ENCODE measurements at regions not wholly inside any gene's neighbourhood (a gene's known extent, or its start where the extent isn't known, plus 50 kb on each side); places are given as distances from the start of the nearest gene placed in this dataset.
A peak's percentile ranks its signal among the peaks of the same experiment; 100 is the strongest.

- Histone ChIP-seq H3K79me2 (no peaks in the 10 kb centered on the region), H3K4me1 (peaks cover 9% of the 10 kb centered on the region), H3K9me3 (ENCODE audit: control insufficient read depth, low read length) (no peaks in the 10 kb centered on the region), H3K36me3 (ENCODE audit: control insufficient read depth, insufficient read depth, low read length) (no peaks in the 10 kb centered on the region), H3K4me2 (ENCODE audit: low read length) (no peak overlapping the region), H3K27me3 (ENCODE audit: control insufficient read depth, insufficient read depth, low read length) (no peaks in the 10 kb centered on the region), H3K9ac (no peak overlapping the region), H3K4me3 (ENCODE audit: low read depth, low read length) (no peak overlapping the region), H3K27ac (no peak overlapping the region), H2AFZ (no peak overlapping the region)
- TF ChIP-seq CTCF (IDR thresholded peaks at IDR 0.05) = no peak
Measured at GRCh38 chr3:125654526-125654925, 59.2 kb upstream of the OSBPL11 start.

- H3K4me3 ChIP-seq (ENCODE audit: low read depth, low read length) = no peak overlapping the region
- H2AFZ ChIP-seq = peak overlapping the region; percentile 13
- TF ChIP-seq CTCF (IDR thresholded peaks at IDR 0.05) = no peak
Measured at GRCh38 chr3:125662675-125663074, 67.4 kb upstream of the OSBPL11 start.

GRCh38 chr3:125670352-125670751 is 75.1 kb upstream of the OSBPL11 start:
- H3K4me2 ChIP-seq (ENCODE audit: low read length) = no peak overlapping the region
- no peak overlapping the region for H2AFZ ChIP-seq
- H3K27ac ChIP-seq = no peak overlapping the region
- no peaks in the 10 kb centered on the region for H3K36me3 ChIP-seq (ENCODE audit: control insufficient read depth, insufficient read depth, low read length)
- H3K4me1 ChIP-seq = peaks cover 4% of the 10 kb centered on the region
- no peaks in the 10 kb centered on the region for H3K9me3 ChIP-seq (ENCODE audit: control insufficient read depth, low read length)
- no peak overlapping the region for H3K4me3 ChIP-seq (ENCODE audit: low read depth, low read length)
- H3K9ac ChIP-seq = no peak overlapping the region
- H3K27me3 ChIP-seq (ENCODE audit: control insufficient read depth, insufficient read depth, low read length) = no peaks in the 10 kb centered on the region
- H3K79me2 ChIP-seq = no peaks in the 10 kb centered on the region
- no peak for TF ChIP-seq CTCF (IDR thresholded peaks at IDR 0.05)

More at GRCh38 chr3:125662675-125663074, 67.4 kb upstream of the OSBPL11 start:
- H3K9me3 ChIP-seq (ENCODE audit: control insufficient read depth, low read length) = no peaks in the 10 kb centered on the region
- no peaks in the 10 kb centered on the region for H3K27me3 ChIP-seq (ENCODE audit: control insufficient read depth, insufficient read depth, low read length)
- H3K9ac ChIP-seq = no peak overlapping the region
- peaks cover 9% of the 10 kb centered on the region for H3K4me1 ChIP-seq
- H3K4me2 ChIP-seq (ENCODE audit: low read length) = no peak overlapping the region
- H3K27ac ChIP-seq = no peak overlapping the region
- H3K36me3 ChIP-seq (ENCODE audit: control insufficient read depth, insufficient read depth, low read length) = no peaks in the 10 kb centered on the region
- no peaks in the 10 kb centered on the region for H3K79me2 ChIP-seq

GRCh38 chr3:125670945-125671344 is 75.6 kb upstream of the OSBPL11 start:
- TF ChIP-seq CTCF (IDR thresholded peaks at IDR 0.05) = no peak
- Histone ChIP-seq H3K4me3 (ENCODE audit: low read depth, low read length) (no peak overlapping the region), H3K9ac (no peak overlapping the region), H3K4me2 (ENCODE audit: low read length) (no peak overlapping the region), H3K9me3 (ENCODE audit: control insufficient read depth, low read length) (no peaks in the 10 kb centered on the region), H3K36me3 (ENCODE audit: control insufficient read depth, insufficient read depth, low read length) (no peaks in the 10 kb centered on the region), H2AFZ (no peak overlapping the region), H3K27me3 (ENCODE audit: control insufficient read depth, insufficient read depth, low read length) (no peaks in the 10 kb centered on the region), H3K27ac (no peak overlapping the region), H3K79me2 (no peaks in the 10 kb centered on the region), H3K4me1 (peaks cover 3% of the 10 kb centered on the region)

GRCh38 chr3:125671461-125672243 is 76.4 kb upstream of the OSBPL11 start:
- TF ChIP-seq CTCF (IDR thresholded peaks at IDR 0.05) = no peak
- H2AFZ ChIP-seq = no peak overlapping the region
- H3K27me3 ChIP-seq (ENCODE audit: control insufficient read depth, insufficient read depth, low read length) = no peaks in the 10 kb centered on the region
- H3K4me1 ChIP-seq = no peaks in the 10 kb centered on the region
- H3K27ac ChIP-seq = no peak overlapping the region
- H3K9me3 ChIP-seq (ENCODE audit: control insufficient read depth, low read length) = no peaks in the 10 kb centered on the region
- no peaks in the 10 kb centered on the region for H3K79me2 ChIP-seq
- H3K9ac ChIP-seq = no peak overlapping the region
- no peak overlapping the region for H3K4me2 ChIP-seq (ENCODE audit: low read length)
- no peak overlapping the region for H3K4me3 ChIP-seq (ENCODE audit: low read depth, low read length)
- H3K36me3 ChIP-seq (ENCODE audit: control insufficient read depth, insufficient read depth, low read length) = no peaks in the 10 kb centered on the region
